ENCODE measurements at regions not wholly inside any gene's neighbourhood (a gene's known extent, or its start where the extent isn't known, plus 50 kb on each side); places are given as distances from the start of the nearest gene placed in this dataset.

- ATAC-seq (no peak), DNase-seq (no peak)
- Mint-ChIP-seq H3K27me3 (no peaks in the 10 kb centered on the region), H3K27ac (no peak overlapping the region), H3K4me3 (no peak overlapping the region), H3K36me3 (ENCODE audit: low read depth) (no peaks in the 10 kb centered on the region), H3K9me3 (ENCODE audit: low read depth) (no peaks in the 10 kb centered on the region), H3K4me1 (peaks cover 2% of the 10 kb centered on the region)
- CTCF ChIA-PET = no interaction called here
- intact Hi-C loops (cut with DNase I, micrococcal nuclease) = no loop called here
- POLR2A ChIA-PET = no interaction called here
Measured at GRCh38 chr5:136809382-136809781, 444.0 kb upstream of the TRPC7 start.

GRCh38 chr5:136808756-136809155 is 443.4 kb upstream of the TRPC7 start:
- H3K9me3 Mint-ChIP-seq (ENCODE audit: low read depth) = no peaks in the 10 kb centered on the region
- CTCF ChIA-PET = no interaction called here
- intact Hi-C loops (cut with DNase I, micrococcal nuclease) = no loop called here
- no peak overlapping the region for H3K4me3 Mint-ChIP-seq
- H3K36me3 Mint-ChIP-seq (ENCODE audit: low read depth) = no peaks in the 10 kb centered on the region
- ATAC-seq (no peak), DNase-seq (no peak)
- no peak overlapping the region for H3K27ac Mint-ChIP-seq
- H3K4me1 Mint-ChIP-seq = peaks cover 2% of the 10 kb centered on the region
- no peaks in the 10 kb centered on the region for H3K27me3 Mint-ChIP-seq
- POLR2A ChIA-PET = no interaction called here

DNA sequence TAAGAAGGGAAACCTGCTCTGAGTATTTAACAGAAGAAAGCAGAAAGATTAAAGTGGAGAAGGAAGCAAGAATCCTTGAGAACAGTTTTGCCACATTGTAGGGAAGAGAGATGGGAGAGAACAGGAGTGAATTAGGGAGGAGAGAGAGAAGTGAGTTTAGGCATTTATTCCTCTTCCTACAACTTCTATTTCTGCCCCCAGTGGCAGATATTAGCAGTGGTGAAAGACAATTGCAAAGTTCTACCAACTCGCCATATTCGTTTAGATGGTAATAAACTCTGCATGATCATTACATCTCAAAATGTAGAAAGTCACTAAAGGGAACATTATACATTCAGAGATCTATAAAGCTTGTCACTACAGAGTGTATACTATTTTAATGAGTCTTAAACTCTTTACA is 440.1 kb upstream of the TRPC7 start:
- Mint-ChIP-seq H3K4me1 (peaks cover 2% of the 10 kb centered on the region), H3K36me3 (ENCODE audit: low read depth) (no peaks in the 10 kb centered on the region), H3K4me3 (no peak overlapping the region), H3K27me3 (no peaks in the 10 kb centered on the region), H3K27ac (no peak overlapping the region), H3K9me3 (ENCODE audit: low read depth) (no peaks in the 10 kb centered on the region)
- ChIA-PET CTCF (no interaction called here), POLR2A (no interaction called here)
- intact Hi-C loops (cut with DNase I, micrococcal nuclease) = no loop called here
- no peak for DNase-seq
- no peak for ATAC-seq

GRCh38 chr5:136802383-136802782 is 437.0 kb upstream of the TRPC7 start:
- CTCF ChIA-PET = no interaction called here
- POLR2A ChIA-PET = no interaction called here

GRCh38 chr5:136799806-136800372 is 434.5 kb upstream of the TRPC7 start:
- ATAC-seq (no peak), DNase-seq (no peak)
- intact Hi-C loops (cut with DNase I, micrococcal nuclease) = no loop called here
- Mint-ChIP-seq H3K27ac (no peak overlapping the region), H3K27me3 (peaks cover 3% of the 10 kb centered on the region), H3K9me3 (ENCODE audit: low read depth) (peaks cover 7% of the 10 kb centered on the region), H3K4me1 (no peaks in the 10 kb centered on the region), H3K4me3 (no peak overlapping the region), H3K36me3 (ENCODE audit: low read depth) (no peaks in the 10 kb centered on the region)
- CTCF ChIA-PET = no interaction called here
- POLR2A ChIA-PET = no interaction called here

More at GRCh38 chr5:136802383-136802782, 437.0 kb upstream of the TRPC7 start:
- no peaks in the 10 kb centered on the region for H3K4me1 Mint-ChIP-seq
- no peaks in the 10 kb centered on the region for H3K36me3 Mint-ChIP-seq (ENCODE audit: low read depth)
- DNase-seq (no peak), ATAC-seq (no peak)
- H3K27ac Mint-ChIP-seq = no peak overlapping the region
- H3K9me3 Mint-ChIP-seq (ENCODE audit: low read depth) = peaks cover 6% of the 10 kb centered on the region
- intact Hi-C loops (cut with DNase I, micrococcal nuclease) = no loop called here
- H3K4me3 Mint-ChIP-seq = no peak overlapping the region
- H3K27me3 Mint-ChIP-seq = peaks cover 3% of the 10 kb centered on the region

- H3K27me3 Mint-ChIP-seq = peaks cover 3% of the 10 kb centered on the region
- no peak overlapping the region for H3K4me3 Mint-ChIP-seq
- ATAC-seq (no peak), DNase-seq (no peak)
- CTCF ChIA-PET = no interaction called here
- POLR2A ChIA-PET = no interaction called here
- intact Hi-C loops (cut with DNase I, micrococcal nuclease) = no loop called here
- H3K36me3 Mint-ChIP-seq (ENCODE audit: low read depth) = no peaks in the 10 kb centered on the region
- H3K4me1 Mint-ChIP-seq = no peaks in the 10 kb centered on the region
- peaks cover 10% of the 10 kb centered on the region for H3K9me3 Mint-ChIP-seq (ENCODE audit: low read depth)
- H3K27ac Mint-ChIP-seq = no peak overlapping the region
Measured at GRCh38 chr5:136793300-136793699, 428.0 kb upstream of the TRPC7 start.

GRCh38 chr5:136781464-136781863 is 416.1 kb upstream of the TRPC7 start:
- ATAC-seq = no peak
- no peak overlapping the region for H3K4me3 Mint-ChIP-seq
- no peaks in the 10 kb centered on the region for H3K4me1 Mint-ChIP-seq
- no peaks in the 10 kb centered on the region for H3K36me3 Mint-ChIP-seq (ENCODE audit: low read depth)
- intact Hi-C loops (cut with DNase I, micrococcal nuclease) = no loop called here
- CTCF ChIA-PET = no interaction called here
- no peak overlapping the region for H3K27ac Mint-ChIP-seq
- POLR2A ChIA-PET = no interaction called here
- peaks cover 3% of the 10 kb centered on the region for H3K9me3 Mint-ChIP-seq (ENCODE audit: low read depth)
- peaks cover 2% of the 10 kb centered on the region for H3K27me3 Mint-ChIP-seq
- no peak for DNase-seq

- POLR2A ChIA-PET = no interaction called here
- CTCF ChIA-PET = no interaction called here
- Mint-ChIP-seq H3K36me3 (ENCODE audit: low read depth) (no peaks in the 10 kb centered on the region), H3K27me3 (peaks cover 2% of the 10 kb centered on the region), H3K9me3 (ENCODE audit: low read depth) (peaks cover 3% of the 10 kb centered on the region), H3K4me1 (no peaks in the 10 kb centered on the region), H3K27ac (no peak overlapping the region), H3K4me3 (no peak overlapping the region)
- no peak for DNase-seq
- intact Hi-C loops (cut with DNase I, micrococcal nuclease) = no loop called here
- no peak for ATAC-seq
Measured at GRCh38 chr5:136780518-136780917, 415.2 kb upstream of the TRPC7 start.

DNA sequence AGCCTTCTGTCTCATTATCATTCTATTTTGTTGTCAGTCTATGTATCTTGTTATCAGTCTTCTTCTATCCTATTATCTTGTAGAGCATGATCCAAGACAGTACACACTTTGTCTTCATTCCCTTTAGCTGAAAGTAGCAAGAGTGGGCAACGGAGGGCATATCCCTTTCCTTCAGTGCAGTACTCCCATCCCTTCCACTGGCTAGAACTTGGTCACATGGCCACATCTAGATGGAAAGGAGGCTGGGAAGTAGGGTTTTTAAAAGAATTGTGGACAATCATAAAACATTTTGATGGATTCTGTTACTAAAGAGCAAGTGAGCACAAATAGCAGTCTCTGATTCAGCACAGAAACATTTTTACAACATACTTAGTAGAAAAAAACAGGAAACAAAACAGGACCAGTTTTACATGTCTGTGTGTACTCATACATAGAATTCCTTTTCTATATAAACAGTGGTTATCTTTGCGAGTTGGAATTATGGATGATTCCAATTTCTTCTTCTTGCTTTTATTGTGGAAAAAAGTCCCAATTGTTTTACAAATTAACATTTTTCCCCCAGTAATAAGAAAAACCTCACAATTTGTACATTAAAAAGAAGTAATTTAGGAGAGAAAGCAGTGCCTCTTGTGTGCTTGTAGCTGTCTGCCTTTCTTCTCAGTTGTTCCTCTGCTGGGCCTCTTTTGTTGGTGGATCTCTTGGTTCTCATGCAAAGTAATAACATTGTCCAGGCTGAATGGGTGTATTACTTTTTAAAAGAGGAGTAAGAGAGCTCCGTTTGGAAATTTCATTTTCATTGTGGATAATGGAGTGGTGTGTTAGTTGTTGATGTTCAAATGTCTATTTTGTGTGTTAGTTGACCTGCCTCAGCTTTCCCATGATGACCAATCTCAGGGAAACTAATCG is 410.9 kb upstream of the TRPC7 start:
- H3K27ac Mint-ChIP-seq = no peak overlapping the region
- intact Hi-C loops (cut with DNase I, micrococcal nuclease) = no loop called here
- POLR2A ChIA-PET = no interaction called here
- ATAC-seq = no peak
- peaks cover 2% of the 10 kb centered on the region for H3K27me3 Mint-ChIP-seq
- no peaks in the 10 kb centered on the region for H3K9me3 Mint-ChIP-seq (ENCODE audit: low read depth)
- no peak for DNase-seq
- no peak overlapping the region for H3K4me3 Mint-ChIP-seq
- CTCF ChIA-PET = interaction anchor here (0.5 kb wide), 1 partner anchor 13 kb away, joined by 3 read pairs; no protein-coding TSS in a partner anchor
- no peaks in the 10 kb centered on the region for H3K36me3 Mint-ChIP-seq (ENCODE audit: low read depth)
- H3K4me1 Mint-ChIP-seq = no peaks in the 10 kb centered on the region

DNA sequence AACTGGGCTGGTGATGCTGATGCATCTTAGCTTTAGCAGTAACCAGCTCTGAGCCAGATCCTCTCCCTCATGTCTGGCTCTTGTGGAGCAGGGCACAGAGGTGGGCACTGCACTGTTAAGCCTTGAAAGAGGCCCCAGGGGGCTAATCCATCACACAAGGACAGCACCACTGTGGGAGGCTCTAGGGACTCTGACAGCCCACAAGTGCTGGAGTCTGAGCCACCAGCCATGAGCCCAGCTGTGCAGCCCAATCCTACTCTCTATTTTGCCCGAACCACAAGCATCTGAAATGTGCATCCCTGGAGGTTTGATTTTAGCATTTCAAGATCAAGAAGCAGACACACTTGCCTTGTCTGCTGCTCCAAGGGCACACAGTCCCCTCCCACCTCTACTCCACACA is 407.1 kb upstream of the TRPC7 start:
- Mint-ChIP-seq H3K4me3 (no peak overlapping the region), H3K36me3 (ENCODE audit: low read depth) (no peaks in the 10 kb centered on the region), H3K4me1 (no peaks in the 10 kb centered on the region), H3K27ac (no peak overlapping the region), H3K27me3 (no peaks in the 10 kb centered on the region), H3K9me3 (ENCODE audit: low read depth) (no peaks in the 10 kb centered on the region)
- ATAC-seq (no peak), DNase-seq (no peak)
- intact Hi-C loops (cut with DNase I, micrococcal nuclease) = loop anchor here in 1 of 2 experiments (5.0 kb wide), 1 partner anchor 885 kb away; no protein-coding TSS in a partner anchor
- CTCF ChIA-PET = no interaction called here
- POLR2A ChIA-PET = no interaction called here

GRCh38 chr5:136769900-136770684 is 404.7 kb upstream of the TRPC7 start:
- Mint-ChIP-seq H3K4me1 (no peaks in the 10 kb centered on the region), H3K27ac (no peak overlapping the region), H3K36me3 (ENCODE audit: low read depth) (no peaks in the 10 kb centered on the region), H3K4me3 (no peak overlapping the region), H3K27me3 (no peaks in the 10 kb centered on the region), H3K9me3 (ENCODE audit: low read depth) (no peaks in the 10 kb centered on the region)
- ChIA-PET CTCF (interaction anchor here (0.5 to 1.5 kb wide), 4 partner anchors 9 to 520 kb away, joined by 3 read pairs; no protein-coding TSS in a partner anchor), POLR2A (no interaction called here)
- DNase-seq (peak; percentile 68), ATAC-seq (peak; percentile 64)
- intact Hi-C loops (cut with DNase I, micrococcal nuclease) = loop anchor here in 1 of 2 experiments (1.0 to 5.0 kb wide), 3 partner anchors 405 to 883 kb away; partner anchors contain the start of gene TRPC7
